NCI-H1930 (cell line): ENCODE measurements at regions not wholly inside any gene's neighbourhood (a gene's known extent, or its start where the extent isn't known, plus 50 kb on each side); places are given as distances from the start of the nearest gene placed in this dataset.
"Not testable (repeated sequence)": the region's sequence is repeated elsewhere in the genome, so short reads cannot be mapped to it uniquely, and the experiment has no call there.

Experiments used
- DNase-seq, 2 experiments: peaks; one replicate each; lab custom pipeline; 2025; lab: John Stamatoyannopoulos, UW

- DNase-seq = not testable (repeated sequence)
These were observed 110.6 kb downstream of the RPIA start for GRCh38 chr2:88802026-88802425.

DNA sequence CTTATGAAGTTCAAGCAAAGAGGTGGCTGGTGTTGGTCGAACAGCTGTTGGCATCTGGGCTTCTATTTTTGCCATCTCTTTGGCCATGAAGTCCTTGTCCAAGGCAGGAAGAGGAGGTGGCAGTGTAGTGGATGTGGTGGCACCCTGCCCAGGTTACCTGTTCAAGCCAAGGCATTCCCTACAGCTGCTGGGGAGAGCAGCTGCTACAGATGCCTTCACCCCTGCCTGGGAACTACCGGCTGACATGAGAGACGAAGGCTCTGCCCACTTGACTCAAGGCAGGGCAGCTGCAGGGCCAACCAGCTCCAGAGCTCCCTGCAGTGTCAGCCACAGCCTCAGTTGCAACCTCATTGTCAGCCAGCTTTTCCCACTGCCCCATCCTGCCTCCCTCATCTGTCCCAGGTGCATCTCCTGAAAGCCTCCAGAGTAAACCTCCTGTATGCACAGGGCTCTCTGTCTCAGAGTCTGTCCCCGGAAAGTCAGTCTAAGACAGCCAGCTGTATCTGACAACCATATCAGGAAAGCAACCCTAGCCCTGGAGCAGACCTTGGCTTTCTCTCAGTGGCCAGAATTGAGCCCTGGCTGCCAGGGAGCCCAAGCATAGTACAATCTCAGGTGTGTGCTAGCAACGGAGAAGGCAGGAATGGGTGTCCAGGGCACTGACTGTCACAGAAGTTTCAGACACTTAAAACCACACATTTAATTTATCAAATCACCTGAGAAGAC, 115.9 kb downstream of the RPIA start:
- no peak for DNase-seq

DNA sequence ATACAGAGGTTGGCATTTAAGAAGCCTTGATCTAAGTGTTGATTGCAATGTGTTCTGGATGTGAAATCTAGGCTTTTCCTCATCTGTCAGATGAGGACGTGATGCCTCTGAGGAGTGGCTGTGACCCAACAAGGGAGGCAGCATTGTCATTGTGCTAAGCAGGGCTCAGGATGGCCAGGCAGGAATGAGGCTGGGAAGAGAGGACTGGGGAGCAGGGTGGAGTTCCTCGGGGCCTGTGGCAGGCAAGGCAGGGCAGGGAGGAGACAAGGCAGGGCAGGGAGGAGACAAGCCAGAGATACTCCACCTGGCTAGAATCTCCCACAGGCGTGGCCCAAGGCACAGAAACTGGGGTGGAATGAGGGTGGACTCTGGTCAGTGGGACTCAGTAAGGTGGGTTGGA, 116.6 kb downstream of the RPIA start:
- DNase-seq = no peak

DNA sequence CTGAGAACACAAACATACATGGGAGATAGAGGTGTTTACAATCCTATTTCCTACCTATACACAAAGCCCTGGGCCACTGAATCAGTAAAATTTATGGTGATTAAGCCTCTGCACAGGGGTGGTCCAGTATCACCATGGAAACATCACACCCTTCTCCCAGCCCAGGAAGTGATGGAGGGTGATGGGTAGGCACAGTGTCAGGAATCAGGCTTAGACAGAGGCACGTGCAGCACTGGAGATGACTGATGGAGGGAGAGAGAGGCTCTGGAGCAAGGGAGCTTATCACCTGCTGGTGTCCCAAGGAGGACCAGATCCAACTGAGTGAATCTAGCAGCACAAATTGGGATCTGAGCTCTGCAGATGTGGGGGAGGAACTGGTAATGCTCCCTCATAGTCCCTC, 117.2 kb downstream of the RPIA start:
- no peak for DNase-seq

GRCh38 chr2:88809216-88809615, 117.7 kb downstream of the RPIA start:
- no peak for DNase-seq

- DNase-seq = peak; percentile 59 to 79
These were observed 118.5 kb downstream of the RPIA start for GRCh38 chr2:88810017-88810416.

GRCh38 chr2:88810488-88810887, 119.0 kb downstream of the RPIA start:
- DNase-seq = no peak

GRCh38 chr2:88811233-88811632, 119.8 kb downstream of the RPIA start:
- DNase-seq = no peak

GRCh38 chr2:88811681-88812080, 120.2 kb downstream of the RPIA start:
- DNase-seq = no peak

GRCh38 chr2:88813612-88814011, 122.1 kb downstream of the RPIA start:
- no peak for DNase-seq

DNA sequence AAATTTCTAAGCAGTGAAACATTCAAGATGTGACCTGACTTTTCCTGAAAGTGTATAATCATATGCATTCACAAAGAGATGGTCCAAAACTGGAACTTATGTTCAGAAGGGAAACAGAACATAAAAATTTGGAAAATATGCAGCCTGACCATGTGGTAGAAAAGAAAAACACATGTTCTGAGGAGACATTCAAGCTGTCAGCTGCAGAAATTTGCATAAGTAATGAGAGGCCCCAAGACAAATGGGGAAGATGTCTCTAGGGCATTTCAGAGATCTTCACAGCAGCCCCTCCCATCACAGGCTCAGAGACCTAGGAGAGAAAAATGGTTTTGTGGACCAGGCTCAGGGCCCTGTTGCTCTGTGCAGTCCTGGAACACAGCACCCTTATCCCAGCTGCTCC, 123.8 kb downstream of the RPIA start:
- DNase-seq = no peak

DNA sequence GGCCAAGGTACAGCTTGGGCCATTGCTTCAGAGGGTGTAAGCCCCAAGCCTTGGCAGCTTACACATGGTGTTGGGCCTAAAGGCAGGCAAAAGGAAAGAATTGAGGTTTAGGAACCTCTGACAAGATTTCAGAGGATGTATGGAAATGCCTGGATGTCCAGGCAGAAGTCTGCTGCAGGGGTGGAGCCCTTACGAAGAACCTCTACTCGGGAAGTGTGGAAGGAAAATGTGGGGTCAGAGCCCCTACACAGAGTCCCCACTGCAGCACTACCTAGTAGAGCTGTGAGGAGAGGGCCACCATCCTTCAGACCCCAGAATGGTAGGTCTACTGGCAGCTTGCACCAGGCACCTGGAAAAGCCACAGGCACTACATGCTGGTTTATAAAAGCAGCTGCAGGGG, 124.2 kb downstream of the RPIA start:
- DNase-seq = no peak

DNA sequence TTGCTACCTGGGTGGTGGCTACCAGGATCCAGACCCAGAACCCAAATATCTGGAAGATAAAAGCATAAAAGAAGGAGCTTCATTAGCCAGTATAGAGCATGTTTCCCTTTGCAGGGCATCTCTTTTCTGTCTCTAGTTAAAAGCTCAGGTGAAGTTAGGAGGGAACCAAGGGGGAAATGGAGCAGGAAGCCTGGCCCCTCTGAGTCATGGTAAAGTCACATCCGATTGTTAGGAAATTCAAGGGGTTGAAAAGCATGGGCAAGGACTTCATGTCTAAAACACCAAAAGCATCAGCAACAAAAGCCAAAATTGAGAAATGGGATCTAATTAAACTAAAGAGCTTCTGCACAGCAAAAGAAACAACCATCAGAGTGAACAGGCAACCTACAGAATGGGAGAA, 126.9 kb downstream of the RPIA start:
- DNase-seq = no peak

- no peak for DNase-seq
These were observed 133.5 kb downstream of the RPIA start for GRCh38 chr2:88824951-88825350.

GRCh38 chr2:88826399-88826798, 134.9 kb downstream of the RPIA start:
- no peak for DNase-seq

GRCh38 chr2:88827821-88828220, 136.3 kb downstream of the RPIA start:
- DNase-seq = no peak

- no peak for DNase-seq
These were observed 137.1 kb downstream of the RPIA start for GRCh38 chr2:88828397-88829137.

GRCh38 chr2:88829607-88830463, 138.4 kb downstream of the RPIA start:
- DNase-seq = no peak

DNA sequence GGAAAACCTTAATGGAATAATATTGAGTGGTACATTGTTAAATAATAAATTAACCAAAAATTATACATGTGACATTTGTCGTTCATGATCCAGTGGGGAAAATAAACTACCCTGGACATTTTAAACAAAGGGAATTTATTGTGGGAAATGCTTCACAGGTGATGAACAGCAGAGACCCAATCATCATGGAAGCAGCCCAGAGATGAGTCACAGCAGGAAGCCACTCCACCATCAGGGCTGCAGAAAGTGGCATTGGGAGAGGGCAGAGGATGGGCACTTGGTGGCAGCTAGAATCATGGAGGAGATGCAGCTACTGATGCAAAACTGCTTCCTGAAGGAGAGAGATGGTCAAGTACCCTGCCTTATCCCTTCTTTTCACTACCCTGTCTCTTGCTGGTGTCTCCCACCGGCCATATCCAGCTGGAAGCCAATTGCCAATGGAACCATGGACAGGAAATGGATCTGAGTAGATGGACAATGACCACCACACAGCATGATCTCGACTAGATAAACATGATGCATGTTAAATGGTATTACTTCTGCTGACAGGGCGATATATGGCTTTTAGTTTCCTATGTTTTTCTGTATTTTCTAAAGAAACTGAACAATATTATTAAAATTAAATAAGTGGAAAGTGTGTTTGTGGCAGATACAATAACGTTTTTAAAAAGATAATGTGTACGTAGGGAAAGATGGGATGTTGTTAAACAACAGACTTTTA, 139.8 kb downstream of the RPIA start:
- DNase-seq = no peak

- DNase-seq = peak; percentile 16 to 58
These were observed 140.3 kb downstream of the RPIA start for GRCh38 chr2:88831792-88832248.

DNA sequence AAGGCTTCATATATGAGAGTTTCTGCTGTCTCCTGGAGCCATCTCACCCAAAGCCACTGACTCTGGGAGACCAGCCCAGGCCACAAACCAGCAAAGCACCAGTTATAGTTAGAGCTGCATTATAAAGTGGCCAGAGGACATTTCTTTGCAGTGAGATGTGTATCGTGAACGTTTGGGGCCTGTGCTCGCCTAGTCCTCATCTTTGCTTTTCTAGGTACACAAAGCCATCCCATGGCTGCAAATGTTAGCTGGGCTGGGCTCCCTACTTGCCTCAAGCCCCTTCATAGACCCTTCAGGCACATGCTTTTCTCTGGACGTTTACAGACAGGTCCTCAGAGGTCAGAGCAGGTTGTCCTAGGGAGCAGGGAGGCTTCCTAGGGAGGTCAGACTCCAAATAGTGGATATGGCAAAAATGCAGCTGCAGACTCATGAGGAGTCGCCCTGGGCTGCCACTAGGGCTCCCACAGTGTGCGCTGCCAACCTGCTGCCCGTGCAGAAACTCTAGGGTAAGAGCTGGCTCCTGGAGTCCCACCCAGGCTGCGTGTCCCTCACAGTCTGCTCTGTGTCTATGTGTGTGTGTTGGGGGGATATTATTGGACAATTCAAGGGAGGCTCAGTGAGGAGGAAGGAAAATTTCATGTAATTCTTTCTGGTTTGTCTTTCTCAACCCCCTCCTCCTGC, 141.0 kb downstream of the RPIA start:
- no peak for DNase-seq
